ENCODE measurements at regions not wholly inside any gene's neighbourhood (a gene's known extent, or its start where the extent isn't known, plus 50 kb on each side); places are given as distances from the start of the nearest gene placed in this dataset.
"Not testable (repeated sequence)": the region's sequence is repeated elsewhere in the genome, so short reads cannot be mapped to it uniquely, and the experiment has no call there.

- intact Hi-C loops (cut with DNase I), result no loop called here
- DNase-seq (ENCODE audit: low spot score), result no peak
These were observed 350.0 kb upstream of the CTSO start for GRCh38 chr4:156303708-156304107.

- peak; percentile 70 for DNase-seq (ENCODE audit: low spot score)
- intact Hi-C loops (cut with DNase I), result no loop called here
These were observed 344.6 kb upstream of the CTSO start for GRCh38 chr4:156298230-156298629.

- intact Hi-C loops (cut with DNase I), result no loop called here
These were observed 342.1 kb upstream of the CTSO start for GRCh38 chr4:156295676-156296195.

GRCh38 chr4:156294577-156294976, 340.9 kb upstream of the CTSO start:
- intact Hi-C loops (cut with DNase I), result no loop called here
- no peak for DNase-seq (ENCODE audit: low spot score)

More at GRCh38 chr4:156295676-156296195, 342.1 kb upstream of the CTSO start:
- DNase-seq (ENCODE audit: low spot score), result no peak

GRCh38 chr4:156293657-156294297, 340.1 kb upstream of the CTSO start:
- intact Hi-C loops (cut with DNase I), result no loop called here
- DNase-seq (ENCODE audit: low spot score), result no peak

GRCh38 chr4:156291317-156291716, 337.7 kb upstream of the CTSO start:
- intact Hi-C loops (cut with DNase I), result no loop called here
- no peak for DNase-seq (ENCODE audit: low spot score)

- DNase-seq (ENCODE audit: low spot score), result no peak
- intact Hi-C loops (cut with DNase I), result no loop called here
These were observed 337.1 kb upstream of the CTSO start for GRCh38 chr4:156290811-156291210.

GRCh38 chr4:156290026-156290425, 336.4 kb upstream of the CTSO start:
- intact Hi-C loops (cut with DNase I); DNase-seq (ENCODE audit: low spot score): not testable (repeated sequence)

- intact Hi-C loops (cut with DNase I), result no loop called here
- DNase-seq (ENCODE audit: low spot score), result no peak
These were observed 327.0 kb upstream of the CTSO start for GRCh38 chr4:156280686-156281085.

- intact Hi-C loops (cut with DNase I), result no loop called here
- no peak for DNase-seq (ENCODE audit: low spot score)
These were observed 311.7 kb upstream of the CTSO start for GRCh38 chr4:156265407-156265806.

GRCh38 chr4:156261230-156261629, 307.6 kb upstream of the CTSO start:
- DNase-seq (ENCODE audit: low spot score), result no peak
- intact Hi-C loops (cut with DNase I), result no loop called here

- intact Hi-C loops (cut with DNase I), result no loop called here
- DNase-seq (ENCODE audit: low spot score), result no peak
These were observed 301.8 kb upstream of the CTSO start for GRCh38 chr4:156255230-156256007.

- intact Hi-C loops (cut with DNase I), result no loop called here
These were observed 298.8 kb upstream of the CTSO start for GRCh38 chr4:156252358-156252921.

GRCh38 chr4:156251373-156252065, 297.9 kb upstream of the CTSO start:
- intact Hi-C loops (cut with DNase I), result no loop called here
- DNase-seq (ENCODE audit: low spot score), result no peak

More at GRCh38 chr4:156252358-156252921, 298.8 kb upstream of the CTSO start:
- no peak for DNase-seq (ENCODE audit: low spot score)

GRCh38 chr4:156248917-156249316, 295.3 kb upstream of the CTSO start:
- DNase-seq (ENCODE audit: low spot score), result no peak
- intact Hi-C loops (cut with DNase I), result no loop called here

GRCh38 chr4:156247470-156247869, 293.8 kb upstream of the CTSO start:
- intact Hi-C loops (cut with DNase I), result no loop called here
- DNase-seq (ENCODE audit: low spot score), result no peak

GRCh38 chr4:156243015-156243414, 289.3 kb upstream of the CTSO start:
- DNase-seq (ENCODE audit: low spot score), result no peak
- intact Hi-C loops (cut with DNase I), result no loop called here

GRCh38 chr4:156242390-156242789, 288.7 kb upstream of the CTSO start:
- intact Hi-C loops (cut with DNase I), result no loop called here
- DNase-seq (ENCODE audit: low spot score), result no peak

GRCh38 chr4:156241896-156242295, 288.2 kb upstream of the CTSO start:
- intact Hi-C loops (cut with DNase I), result no loop called here
- no peak for DNase-seq (ENCODE audit: low spot score)

GRCh38 chr4:156238171-156238570, 284.5 kb upstream of the CTSO start:
- DNase-seq (ENCODE audit: low spot score), result no peak
- intact Hi-C loops (cut with DNase I), result no loop called here

All from posterior vena cava (tissue), 2 donors.